GM23338 (cell line): ENCODE measurements at regions not wholly inside any gene's neighbourhood (a gene's known extent, or its start where the extent isn't known, plus 50 kb on each side); places are given as distances from the start of the nearest gene placed in this dataset.

Experiments
- ATAC-seq: fragments of 200-7000 bp; cut with Tn5 transposase; 3 replicates; pipeline ENCODE4 v1.9.1; 2020
- DNase-seq: peaks from one replicate; pipeline ENCODE4 v3.0.0-alpha.2; 2015; ENCODE audit warnings: low spot score
- H2AFZ ChIP-seq: fragments of 200-600 bp; sonication (generic); 2 replicates; pipeline ENCODE4 v1.8.0; 2016; ENCODE audit warnings: antibody characterized with exemption, mild to moderate bottlenecking, moderate library complexity
- H3F3A ChIP-seq: fragments of 200-600 bp; sonication (generic); replicated peaks from 2 replicates; pipeline ENCODE4 v1.8.0; 2017; ENCODE audit warnings: antibody characterized with exemption, mixed run types, low read depth
- H3K27ac ChIP-seq: fragments of 200-600 bp; sonication (generic); 2 replicates; pipeline ENCODE4 v1.6.1; 2016; ENCODE audit warnings: low read depth
- H3K27me3 ChIP-seq: fragments of 200-600 bp; sonication (generic); 2 replicates; pipeline ENCODE4 v1.8.0; 2016; ENCODE audit warnings: mild to moderate bottlenecking, mixed run types, moderate library complexity; ENCODE audit not compliant: insufficient read depth
- H3K36me3 ChIP-seq: fragments of 200-600 bp; sonication (generic); 2 replicates; pipeline ENCODE4 v1.8.0; 2016; ENCODE audit warnings: mild to moderate bottlenecking; ENCODE audit not compliant: insufficient read depth
- H3K4me1 ChIP-seq: fragments of 200-600 bp; sonication (generic); 2 replicates; pipeline ENCODE4 v1.8.0; 2016; ENCODE audit warnings: mild to moderate bottlenecking, moderate library complexity; ENCODE audit not compliant: insufficient read depth
- H3K4me2 ChIP-seq: fragments of 200-600 bp; sonication (generic); 2 replicates; pipeline ENCODE4 v1.7.1; 2017; ENCODE audit warnings: mixed run types
- H3K4me3 ChIP-seq: fragments of 200-600 bp; sonication (generic); 2 replicates; pipeline ENCODE4 v1.6.1; 2016; ENCODE audit warnings: mixed run types
- H3K79me2 ChIP-seq: fragments of 200-600 bp; sonication (generic); replicated peaks from 2 replicates; pipeline ENCODE4 v1.8.0; 2017; ENCODE audit warnings: mild to moderate bottlenecking; ENCODE audit not compliant: insufficient read depth
- H3K9me2 ChIP-seq: fragments of 200-600 bp; sonication (generic); 2 replicates; pipeline ENCODE4 v1.8.0; 2017; ENCODE audit not compliant: insufficient read depth
- H4K20me1 ChIP-seq: fragments of 200-600 bp; sonication (generic); replicated peaks from 2 replicates; pipeline ENCODE4 v1.8.0; 2017; ENCODE audit warnings: mild to moderate bottlenecking; ENCODE audit not compliant: insufficient read depth
- H3K27ac Mint-ChIP-seq: 2 replicates; pipeline ENCODE4 v1.8.0; 2020; ENCODE audit warnings: inconsistent platforms, mild to moderate bottlenecking, moderate library complexity, mixed read lengths
- H3K27me3 Mint-ChIP-seq: 3 replicates; pipeline ENCODE4 v1.8.0; 2022; ENCODE audit warnings: low read depth, mild to moderate bottlenecking, moderate library complexity, mixed read lengths, inconsistent platforms; ENCODE audit not compliant: insufficient read depth, poor library complexity
- H3K36me3 Mint-ChIP-seq: 3 replicates; pipeline ENCODE4 v1.8.0; 2021; ENCODE audit warnings: low read depth, mild to moderate bottlenecking, inconsistent platforms, moderate library complexity, mixed read lengths
- H3K4me1 Mint-ChIP-seq: 3 replicates; pipeline ENCODE4 v1.8.0; 2020; ENCODE audit warnings: mild to moderate bottlenecking, inconsistent platforms, mixed read lengths
- H3K4me3 Mint-ChIP-seq: 3 replicates; pipeline ENCODE4 v1.8.0; 2021; ENCODE audit warnings: moderate library complexity, mild to moderate bottlenecking, inconsistent platforms, mixed read lengths
- H3K9me3 Mint-ChIP-seq: 3 replicates; pipeline ENCODE4 v1.8.0; 2020; ENCODE audit warnings: moderate library complexity, mild to moderate bottlenecking, inconsistent platforms, mixed read lengths
- CREB1 ChIP-seq: fragments of 250-450 bp; sonication (Bioruptor Pico); IDR thresholded peaks from 2 replicates; pipeline ENCODE4 v1.5.0; 2020; ENCODE audit warnings: low read depth, mild to moderate bottlenecking, moderate library complexity
- EZH2phosphoT487 ChIP-seq: fragments of 200-600 bp; sonication (generic); IDR thresholded peaks from one replicate; pipeline ENCODE4 v1.8.1; 2018; ENCODE audit warnings: antibody characterized with exemption; ENCODE audit not compliant: unreplicated experiment
- POLR2AphosphoS5 ChIP-seq: IDR thresholded peaks from 2 replicates; pipeline ENCODE4 v1.6.1; 2016; ENCODE audit warnings: antibody characterized with exemption, low read depth
- STAT1 ChIP-seq: IDR thresholded peaks from one replicate; pipeline ENCODE4 v1.6.1; 2016; ENCODE audit warnings: antibody characterized with exemption; ENCODE audit not compliant: unreplicated experiment
- ZNF114 ChIP-seq: fragments of 250-450 bp; sonication (Bioruptor Pico); IDR thresholded peaks from 2 replicates; pipeline ENCODE4 v1.5.0; 2020; ENCODE audit warnings: mild to moderate bottlenecking, moderate library complexity
- TF ChIP-seq, protein P1 (sequence below): fragments of 250-450 bp; sonication (Bioruptor Pico); IDR thresholded peaks from 2 replicates; pipeline ENCODE4 v1.5.0; 2020; ENCODE audit warnings: mild to moderate bottlenecking, moderate library complexity
- TF ChIP-seq, protein P2 (sequence below), 2 experiments: fragments of 200-600 bp in 1 of 2; sonication (generic) in 1 of 2; conservative IDR thresholded peaks; 2 replicates each; pipeline versions ENCODE4 v1.5.1 to v1.6.1; 2016 to 2017; ENCODE audit warnings: antibody characterized with exemption in 2 of 2, low read depth in 2 of 2, mild to moderate bottlenecking in 2 of 2, moderate library complexity in 1 of 2

GRCh38 chr5:96297867-96298266, 135.2 kb downstream of the PCSK1 start:
- Histone ChIP-seq H3K36me3 (peaks cover 7% of the 10 kb centered on the region), H4K20me1 (no peaks in the 10 kb centered on the region), H3F3A (no peaks in the 10 kb centered on the region), H3K79me2 (no peaks in the 10 kb centered on the region), H3K27me3 (no peaks in the 10 kb centered on the region), H3K4me3 (no peak overlapping the region), H2AFZ (no peak overlapping the region), H3K4me1 (no peaks in the 10 kb centered on the region; the same call in 1 of the 2 replicates), H3K27ac (no peak overlapping the region), H3K9me2 (peaks cover 10% of the 10 kb centered on the region), H3K4me2 (no peak overlapping the region)
- Mint-ChIP-seq H3K9me3 (peaks cover 23% of the 10 kb centered on the region), H3K27ac (no peak overlapping the region), H3K4me1 (peaks cover 9% of the 10 kb centered on the region; the same call in 2 of the 3 replicates), H3K4me3 (no peak overlapping the region), H3K36me3 (peaks cover 21% of the 10 kb centered on the region), H3K27me3 (no peaks in the 10 kb centered on the region)
- DNase-seq (no peak), ATAC-seq (no peak)
- TF ChIP-seq EZH2phosphoT487: no peak
- no peak for TF ChIP-seq CREB1 (CRISPR knock-in tag)
- TF ChIP-seq POLR2AphosphoS5: no peak

DNA sequence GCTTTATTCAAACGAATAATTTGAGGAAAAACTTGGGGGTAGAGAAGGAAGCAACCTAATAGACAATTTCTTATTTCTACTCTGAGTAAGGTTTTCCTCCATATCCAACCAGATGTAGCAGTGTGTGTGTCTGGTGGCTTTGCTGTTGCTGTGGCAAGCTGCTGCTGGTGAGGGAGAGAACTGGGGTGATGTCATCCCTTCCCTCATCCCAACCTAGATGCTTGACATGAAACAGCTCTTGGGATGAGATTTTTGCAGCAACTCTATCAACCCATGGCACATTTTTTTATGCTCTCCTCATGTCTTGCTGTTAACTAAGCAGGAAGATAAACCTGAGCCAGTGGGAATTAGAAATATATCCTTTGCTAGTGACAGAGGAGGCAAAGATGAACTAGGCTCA, 135.8 kb downstream of the PCSK1 start:
- H3F3A ChIP-seq: no peaks in the 10 kb centered on the region
- no peak overlapping the region for H3K4me2 ChIP-seq
- Mint-ChIP-seq H3K36me3 (peaks cover 16% of the 10 kb centered on the region), H3K4me3 (no peak overlapping the region), H3K27ac (no peak overlapping the region), H3K9me3 (peaks cover 17% of the 10 kb centered on the region), H3K27me3 (no peaks in the 10 kb centered on the region), H3K4me1 (peaks cover 9% of the 10 kb centered on the region; the same call in 2 of the 3 replicates)
- H3K36me3 ChIP-seq: peaks cover 7% of the 10 kb centered on the region
- no peak overlapping the region for H3K4me3 ChIP-seq
- TF ChIP-seq, protein P1, sequence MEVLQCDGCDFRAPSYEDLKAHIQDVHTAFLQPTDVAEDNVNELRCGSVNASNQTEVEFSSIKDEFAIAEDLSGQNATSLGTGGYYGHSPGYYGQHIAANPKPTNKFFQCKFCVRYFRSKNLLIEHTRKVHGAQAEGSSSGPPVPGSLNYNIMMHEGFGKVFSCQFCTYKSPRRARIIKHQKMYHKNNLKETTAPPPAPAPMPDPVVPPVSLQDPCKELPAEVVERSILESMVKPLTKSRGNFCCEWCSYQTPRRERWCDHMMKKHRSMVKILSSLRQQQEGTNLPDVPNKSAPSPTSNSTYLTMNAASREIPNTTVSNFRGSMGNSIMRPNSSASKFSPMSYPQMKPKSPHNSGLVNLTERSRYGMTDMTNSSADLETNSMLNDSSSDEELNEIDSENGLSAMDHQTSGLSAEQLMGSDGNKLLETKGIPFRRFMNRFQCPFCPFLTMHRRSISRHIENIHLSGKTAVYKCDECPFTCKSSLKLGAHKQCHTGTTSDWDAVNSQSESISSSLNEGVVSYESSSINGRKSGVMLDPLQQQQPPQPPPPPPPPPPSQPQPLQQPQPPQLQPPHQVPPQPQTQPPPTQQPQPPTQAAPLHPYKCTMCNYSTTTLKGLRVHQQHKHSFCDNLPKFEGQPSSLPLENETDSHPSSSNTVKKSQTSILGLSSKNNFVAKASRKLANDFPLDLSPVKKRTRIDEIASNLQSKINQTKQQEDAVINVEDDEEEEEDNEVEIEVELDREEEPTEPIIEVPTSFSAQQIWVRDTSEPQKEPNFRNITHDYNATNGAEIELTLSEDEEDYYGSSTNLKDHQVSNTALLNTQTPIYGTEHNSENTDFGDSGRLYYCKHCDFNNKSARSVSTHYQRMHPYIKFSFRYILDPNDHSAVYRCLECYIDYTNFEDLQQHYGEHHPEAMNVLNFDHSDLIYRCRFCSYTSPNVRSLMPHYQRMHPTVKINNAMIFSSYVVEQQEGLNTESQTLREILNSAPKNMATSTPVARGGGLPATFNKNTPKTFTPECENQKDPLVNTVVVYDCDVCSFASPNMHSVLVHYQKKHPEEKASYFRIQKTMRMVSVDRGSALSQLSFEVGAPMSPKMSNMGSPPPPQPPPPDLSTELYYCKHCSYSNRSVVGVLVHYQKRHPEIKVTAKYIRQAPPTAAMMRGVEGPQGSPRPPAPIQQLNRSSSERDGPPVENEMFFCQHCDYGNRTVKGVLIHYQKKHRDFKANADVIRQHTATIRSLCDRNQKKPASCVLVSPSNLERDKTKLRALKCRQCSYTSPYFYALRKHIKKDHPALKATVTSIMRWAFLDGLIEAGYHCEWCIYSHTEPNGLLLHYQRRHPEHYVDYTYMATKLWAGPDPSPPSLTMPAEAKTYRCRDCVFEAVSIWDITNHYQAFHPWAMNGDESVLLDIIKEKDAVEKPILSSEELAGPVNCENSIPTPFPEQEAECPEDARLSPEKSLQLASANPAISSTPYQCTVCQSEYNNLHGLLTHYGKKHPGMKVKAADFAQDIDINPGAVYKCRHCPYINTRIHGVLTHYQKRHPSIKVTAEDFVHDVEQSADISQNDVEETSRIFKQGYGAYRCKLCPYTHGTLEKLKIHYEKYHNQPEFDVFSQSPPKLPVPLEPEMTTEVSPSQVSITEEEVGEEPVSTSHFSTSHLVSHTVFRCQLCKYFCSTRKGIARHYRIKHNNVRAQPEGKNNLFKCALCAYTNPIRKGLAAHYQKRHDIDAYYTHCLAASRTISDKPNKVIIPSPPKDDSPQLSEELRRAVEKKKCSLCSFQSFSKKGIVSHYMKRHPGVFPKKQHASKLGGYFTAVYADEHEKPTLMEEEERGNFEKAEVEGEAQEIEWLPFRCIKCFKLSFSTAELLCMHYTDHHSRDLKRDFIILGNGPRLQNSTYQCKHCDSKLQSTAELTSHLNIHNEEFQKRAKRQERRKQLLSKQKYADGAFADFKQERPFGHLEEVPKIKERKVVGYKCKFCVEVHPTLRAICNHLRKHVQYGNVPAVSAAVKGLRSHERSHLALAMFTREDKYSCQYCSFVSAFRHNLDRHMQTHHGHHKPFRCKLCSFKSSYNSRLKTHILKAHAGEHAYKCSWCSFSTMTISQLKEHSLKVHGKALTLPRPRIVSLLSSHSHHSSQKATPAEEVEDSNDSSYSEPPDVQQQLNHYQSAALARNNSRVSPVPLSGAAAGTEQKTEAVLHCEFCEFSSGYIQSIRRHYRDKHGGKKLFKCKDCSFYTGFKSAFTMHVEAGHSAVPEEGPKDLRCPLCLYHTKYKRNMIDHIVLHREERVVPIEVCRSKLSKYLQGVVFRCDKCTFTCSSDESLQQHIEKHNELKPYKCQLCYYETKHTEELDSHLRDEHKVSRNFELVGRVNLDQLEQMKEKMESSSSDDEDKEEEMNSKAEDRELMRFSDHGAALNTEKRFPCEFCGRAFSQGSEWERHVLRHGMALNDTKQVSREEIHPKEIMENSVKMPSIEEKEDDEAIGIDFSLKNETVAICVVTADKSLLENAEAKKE: no peak
- TF ChIP-seq STAT1: no peak
- no peak for TF ChIP-seq ZNF114 (CRISPR knock-in tag)
- TF ChIP-seq, protein P2, sequence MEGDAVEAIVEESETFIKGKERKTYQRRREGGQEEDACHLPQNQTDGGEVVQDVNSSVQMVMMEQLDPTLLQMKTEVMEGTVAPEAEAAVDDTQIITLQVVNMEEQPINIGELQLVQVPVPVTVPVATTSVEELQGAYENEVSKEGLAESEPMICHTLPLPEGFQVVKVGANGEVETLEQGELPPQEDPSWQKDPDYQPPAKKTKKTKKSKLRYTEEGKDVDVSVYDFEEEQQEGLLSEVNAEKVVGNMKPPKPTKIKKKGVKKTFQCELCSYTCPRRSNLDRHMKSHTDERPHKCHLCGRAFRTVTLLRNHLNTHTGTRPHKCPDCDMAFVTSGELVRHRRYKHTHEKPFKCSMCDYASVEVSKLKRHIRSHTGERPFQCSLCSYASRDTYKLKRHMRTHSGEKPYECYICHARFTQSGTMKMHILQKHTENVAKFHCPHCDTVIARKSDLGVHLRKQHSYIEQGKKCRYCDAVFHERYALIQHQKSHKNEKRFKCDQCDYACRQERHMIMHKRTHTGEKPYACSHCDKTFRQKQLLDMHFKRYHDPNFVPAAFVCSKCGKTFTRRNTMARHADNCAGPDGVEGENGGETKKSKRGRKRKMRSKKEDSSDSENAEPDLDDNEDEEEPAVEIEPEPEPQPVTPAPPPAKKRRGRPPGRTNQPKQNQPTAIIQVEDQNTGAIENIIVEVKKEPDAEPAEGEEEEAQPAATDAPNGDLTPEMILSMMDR (conservative IDR thresholded peaks at IDR 0.05; ENCODE audit: low read depth in 2 of 2): no peak
- H3K27ac ChIP-seq: no peak overlapping the region
- peaks cover 10% of the 10 kb centered on the region for H3K9me2 ChIP-seq
- DNase-seq (no peak), ATAC-seq (no peak)
- H3K27me3 ChIP-seq: no peaks in the 10 kb centered on the region
- no peaks in the 10 kb centered on the region; the same call in 1 of the 2 replicates for H3K4me1 ChIP-seq
- 0 out of 2 replicates have a peak overlapping the region, but pooled peaks have one; percentile 1 for H2AFZ ChIP-seq
- no peaks in the 10 kb centered on the region for H4K20me1 ChIP-seq
- H3K79me2 ChIP-seq: no peaks in the 10 kb centered on the region
